Hepatocyte (in vitro differentiated cells): ENCODE measurements at regions not wholly inside any gene's neighbourhood (a gene's known extent, or its start where the extent isn't known, plus 50 kb on each side); places are given as distances from the start of the nearest gene placed in this dataset.

ENCODE experiments used
- CTCF ChIP-seq: fragments of 200-600 bp; sonication (generic); IDR thresholded peaks from 2 replicates; pipeline ENCODE4 v1.5.1; 2016; ENCODE audit warnings: antibody characterized with exemption, mild to moderate bottlenecking; ENCODE audit not compliant: poor library complexity
- EZH2 ChIP-seq: fragments of 200-600 bp; sonication (generic); IDR thresholded peaks from 2 replicates; pipeline ENCODE4 v1.6.1; 2016; ENCODE audit warnings: antibody characterized with exemption, mild to moderate bottlenecking, borderline replicate concordance
- EZH2phosphoT487 ChIP-seq: fragments of 200-600 bp; sonication (generic); IDR thresholded peaks from one replicate; pipeline ENCODE4 v1.6.1; 2018; ENCODE audit warnings: antibody characterized with exemption, mild to moderate bottlenecking, low read depth, moderate library complexity; ENCODE audit not compliant: unreplicated experiment, severe bottlenecking

DNA sequence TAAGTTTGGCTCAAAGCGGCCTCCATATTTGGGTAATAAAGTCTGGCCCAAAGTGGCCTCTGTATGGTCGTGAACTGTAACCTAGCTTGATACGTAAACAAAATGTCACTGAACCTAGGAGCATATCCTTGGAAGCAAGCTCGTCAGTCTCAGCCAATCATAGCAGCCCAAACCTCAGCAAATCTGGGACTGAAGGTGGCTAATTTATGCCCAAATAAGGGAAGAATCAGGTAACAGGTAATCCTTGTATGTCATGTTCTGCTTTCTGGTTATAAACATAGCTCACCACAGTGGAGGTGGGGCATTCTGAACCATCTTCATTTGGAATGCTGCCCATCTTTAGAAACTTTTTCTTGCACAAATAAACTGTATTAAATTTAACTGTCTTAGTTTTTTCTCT, 281.1 kb downstream of the TTLL7 start:
- TF ChIP-seq CTCF (no peak), EZH2 (no peak), EZH2phosphoT487 (no peak)
